ENCODE measurements at regions not wholly inside any gene's neighbourhood (a gene's known extent, or its start where the extent isn't known, plus 50 kb on each side); places are given as distances from the start of the nearest gene placed in this dataset.

DNA sequence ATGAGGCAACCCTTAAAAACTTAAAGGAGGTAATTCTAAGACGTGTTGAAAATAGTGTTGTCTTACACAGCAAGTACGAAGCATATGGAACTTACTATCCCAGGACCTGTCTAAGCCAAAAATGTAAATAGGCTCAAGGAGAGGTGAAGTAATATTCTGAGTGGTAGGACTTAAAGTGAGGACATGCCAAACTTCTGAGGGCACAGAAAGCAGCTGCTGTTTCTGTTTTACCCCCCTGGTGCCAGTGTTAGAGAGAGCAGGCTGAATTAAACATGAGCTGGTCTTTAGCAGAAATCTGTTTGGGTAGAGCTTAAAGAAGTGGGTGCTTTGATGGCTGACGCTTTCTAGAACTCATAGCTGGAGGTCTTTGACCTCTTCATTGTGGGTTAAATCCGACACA lies 149.7 kb upstream of the NPHP3 start:
- H3K27ac ChIP-seq: no peak overlapping the region
- ATAC-seq (ENCODE audit: insufficient number of reproducible peaks, low FRiP score, low read depth) (no peak), DNase-seq (ENCODE audit: low spot score) (no peak)
- no peaks in the 10 kb centered on the region for H3K36me3 ChIP-seq
- H3K9me3 ChIP-seq: no peaks in the 10 kb centered on the region
- H3K27me3 ChIP-seq (replicated peaks; ENCODE audit: insufficient read depth): no peaks in the 10 kb centered on the region
- H3K4me3 ChIP-seq: no peak overlapping the region
- no peaks in the 10 kb centered on the region for H3K4me1 ChIP-seq (ENCODE audit: control insufficient read depth in 1 of 2, low read depth in 2 of 2)
- no peak for TF ChIP-seq CTCF (IDR thresholded peaks at IDR 0.05)

DNA sequence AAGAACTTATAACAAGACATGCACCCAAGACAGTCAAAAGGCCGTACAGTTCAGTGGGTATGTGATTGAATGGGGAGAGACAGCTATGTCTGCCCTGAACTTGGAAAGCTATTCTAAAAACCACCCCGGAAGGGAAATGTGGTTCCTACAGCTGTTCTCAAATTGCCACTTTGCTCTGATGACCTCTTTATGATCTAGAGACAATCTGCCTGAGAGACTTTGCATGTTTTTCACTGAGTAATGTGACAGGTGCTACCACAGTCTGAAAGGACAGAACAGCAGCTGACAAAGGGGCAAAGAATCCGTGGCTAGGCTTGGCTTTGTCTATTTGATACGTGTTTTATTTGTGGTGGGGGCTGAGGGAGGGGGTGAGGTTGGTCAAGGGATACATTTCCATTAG lies 148.3 kb upstream of the NPHP3 start:
- no peak for TF ChIP-seq CTCF (IDR thresholded peaks at IDR 0.05)
- H3K27me3 ChIP-seq (replicated peaks; ENCODE audit: insufficient read depth): no peaks in the 10 kb centered on the region
- H3K4me1 ChIP-seq (ENCODE audit: control insufficient read depth in 1 of 2, low read depth in 2 of 2): no peaks in the 10 kb centered on the region
- H3K9me3 ChIP-seq: no peaks in the 10 kb centered on the region
- H3K4me3 ChIP-seq: no peak overlapping the region
- DNase-seq (ENCODE audit: low spot score) (no peak), ATAC-seq (ENCODE audit: insufficient number of reproducible peaks, low FRiP score, low read depth) (no peak)
- H3K36me3 ChIP-seq: no peaks in the 10 kb centered on the region
- no peak overlapping the region for H3K27ac ChIP-seq

GRCh38 chr3:132867956-132868355 lies 145.7 kb upstream of the NPHP3 start:
- no peak for ATAC-seq (ENCODE audit: insufficient number of reproducible peaks, low FRiP score, low read depth)
- no peak for TF ChIP-seq CTCF (IDR thresholded peaks at IDR 0.05)
- Histone ChIP-seq H3K9me3 (no peaks in the 10 kb centered on the region), H3K4me3 (no peak overlapping the region), H3K27me3 (replicated peaks; ENCODE audit: insufficient read depth) (no peaks in the 10 kb centered on the region), H3K4me1 (ENCODE audit: control insufficient read depth in 1 of 2, low read depth in 2 of 2) (no peaks in the 10 kb centered on the region), H3K36me3 (no peaks in the 10 kb centered on the region), H3K27ac (no peak overlapping the region)
- no peak for DNase-seq (ENCODE audit: low spot score)

DNA sequence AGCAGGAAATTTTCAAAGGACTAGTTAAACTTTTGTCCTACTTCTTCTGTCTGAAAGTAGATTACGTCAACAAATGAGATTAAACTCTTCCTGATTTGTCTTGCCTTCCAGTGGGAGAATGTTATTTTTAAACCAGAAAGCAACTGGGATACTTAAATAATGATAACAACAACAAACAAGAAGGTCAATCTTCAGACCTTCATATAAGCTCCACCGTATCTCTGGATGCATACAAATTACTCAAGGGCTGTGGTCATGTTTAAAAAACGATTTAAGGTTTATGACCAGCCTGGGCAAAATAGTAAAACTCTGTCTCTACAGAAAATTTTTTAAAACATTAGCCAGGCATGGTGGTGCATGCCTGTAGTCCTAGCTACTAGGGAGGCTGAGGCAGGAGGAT lies 145.3 kb upstream of the NPHP3 start:
- Histone ChIP-seq H3K4me3 (no peak overlapping the region), H3K4me1 (ENCODE audit: control insufficient read depth in 1 of 2, low read depth in 2 of 2) (no peaks in the 10 kb centered on the region), H3K9me3 (no peaks in the 10 kb centered on the region), H3K27me3 (replicated peaks; ENCODE audit: insufficient read depth) (no peaks in the 10 kb centered on the region), H3K36me3 (no peaks in the 10 kb centered on the region), H3K27ac (no peak overlapping the region)
- DNase-seq (ENCODE audit: low spot score) (no peak), ATAC-seq (ENCODE audit: insufficient number of reproducible peaks, low FRiP score, low read depth) (no peak)
- TF ChIP-seq CTCF (IDR thresholded peaks at IDR 0.05): no peak

- Histone ChIP-seq H3K9me3 (no peaks in the 10 kb centered on the region), H3K4me1 (ENCODE audit: control insufficient read depth in 1 of 2, low read depth in 2 of 2) (no peaks in the 10 kb centered on the region), H3K27ac (no peak overlapping the region), H3K27me3 (replicated peaks; ENCODE audit: insufficient read depth) (no peaks in the 10 kb centered on the region), H3K4me3 (no peak overlapping the region), H3K36me3 (no peaks in the 10 kb centered on the region)
- no peak for ATAC-seq (ENCODE audit: insufficient number of reproducible peaks, low FRiP score, low read depth)
- no peak for TF ChIP-seq CTCF (IDR thresholded peaks at IDR 0.05)
- DNase-seq (ENCODE audit: low spot score): no peak
These were observed 135.1 kb upstream of the NPHP3 start for GRCh38 chr3:132857317-132857716.
